GM18511 (cell line): ENCODE measurements at regions not wholly inside any gene's neighbourhood (a gene's known extent, or its start where the extent isn't known, plus 50 kb on each side); places are given as distances from the start of the nearest gene placed in this dataset.

Source experiments
- ATAC-seq: cut with Tn5 transposase; IDR thresholded peaks from one replicate; pipeline ENCODE4 v1.9.1; 2021; ENCODE audit warnings: mild to moderate bottlenecking, moderate library complexity; ENCODE audit not compliant: unreplicated experiment

DNA sequence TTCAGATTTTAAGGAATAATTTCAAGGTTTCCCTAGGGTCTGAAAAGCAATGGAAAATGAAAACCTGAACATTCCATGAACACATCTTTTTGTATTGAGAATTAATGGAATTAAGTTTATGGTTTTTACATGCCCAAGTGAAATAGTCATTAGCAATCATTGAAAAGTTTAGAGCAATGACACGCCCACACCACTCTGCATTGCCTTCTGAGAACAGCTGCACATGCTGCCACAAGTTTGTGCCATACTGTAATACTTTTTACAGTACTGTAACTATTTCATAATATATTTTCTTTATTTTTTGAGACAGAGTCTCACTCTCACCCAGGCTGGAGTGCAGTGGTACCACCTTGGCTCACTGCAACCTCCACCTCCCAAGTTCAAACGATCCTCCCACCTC lies 345.2 kb upstream of the PMFBP1 start:
- no peak for ATAC-seq

DNA sequence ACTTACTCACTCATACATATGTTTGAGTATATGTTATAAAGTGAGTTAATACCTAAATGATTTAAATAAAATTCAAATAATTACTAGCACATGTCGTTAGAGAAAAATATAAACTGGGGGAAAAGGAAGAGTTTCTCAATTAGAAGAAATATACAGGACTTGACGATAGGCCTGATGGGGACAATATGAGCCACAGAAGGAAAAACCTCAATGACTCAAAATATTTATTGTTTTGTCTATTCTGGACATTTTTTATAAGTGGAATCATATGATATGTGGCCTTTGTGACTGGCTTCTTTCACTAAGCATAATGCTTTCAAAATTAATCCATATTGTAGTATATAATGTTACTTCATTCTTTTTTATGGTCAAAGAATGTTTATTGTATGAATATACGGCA lies 339.2 kb upstream of the PMFBP1 start:
- no peak for ATAC-seq

DNA sequence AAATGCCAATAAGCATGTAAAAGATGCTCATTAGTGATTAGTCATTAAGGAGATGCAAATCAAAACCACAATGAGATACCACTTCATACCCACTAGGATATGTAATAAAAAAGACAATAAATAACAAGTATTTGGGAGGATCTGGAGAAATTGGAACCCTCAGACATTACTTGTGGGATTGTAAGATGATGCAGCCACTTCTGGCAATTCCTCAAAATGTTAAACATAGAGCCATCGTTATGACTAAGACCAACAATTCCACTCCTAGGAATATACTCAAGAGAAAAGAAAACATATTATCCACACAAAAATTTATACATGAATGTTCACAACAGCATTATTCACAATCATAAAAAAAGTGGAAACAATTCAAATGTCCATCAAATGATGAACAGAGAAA lies 336.2 kb upstream of the PMFBP1 start:
- no peak for ATAC-seq

DNA sequence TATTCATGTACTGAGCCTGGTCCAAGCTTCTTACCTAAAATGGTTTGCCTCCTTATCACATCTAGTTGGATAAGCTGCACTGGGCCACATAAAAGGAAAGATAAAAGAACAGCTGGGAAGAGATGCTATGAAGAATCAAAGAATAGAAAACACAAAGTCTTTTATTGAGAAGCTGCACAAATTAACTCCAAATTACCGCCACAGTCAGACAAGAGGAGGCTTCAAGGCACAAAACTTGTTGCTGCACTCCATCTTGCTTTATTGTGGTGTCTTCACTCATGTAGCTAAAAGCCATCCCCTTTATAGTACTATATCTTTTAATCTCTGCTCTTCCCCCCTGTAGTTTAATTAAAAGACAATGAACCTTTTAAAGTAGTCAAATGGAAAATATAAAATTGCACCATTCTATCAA lies 330.6 kb upstream of the PMFBP1 start:
- no peak for ATAC-seq

DNA sequence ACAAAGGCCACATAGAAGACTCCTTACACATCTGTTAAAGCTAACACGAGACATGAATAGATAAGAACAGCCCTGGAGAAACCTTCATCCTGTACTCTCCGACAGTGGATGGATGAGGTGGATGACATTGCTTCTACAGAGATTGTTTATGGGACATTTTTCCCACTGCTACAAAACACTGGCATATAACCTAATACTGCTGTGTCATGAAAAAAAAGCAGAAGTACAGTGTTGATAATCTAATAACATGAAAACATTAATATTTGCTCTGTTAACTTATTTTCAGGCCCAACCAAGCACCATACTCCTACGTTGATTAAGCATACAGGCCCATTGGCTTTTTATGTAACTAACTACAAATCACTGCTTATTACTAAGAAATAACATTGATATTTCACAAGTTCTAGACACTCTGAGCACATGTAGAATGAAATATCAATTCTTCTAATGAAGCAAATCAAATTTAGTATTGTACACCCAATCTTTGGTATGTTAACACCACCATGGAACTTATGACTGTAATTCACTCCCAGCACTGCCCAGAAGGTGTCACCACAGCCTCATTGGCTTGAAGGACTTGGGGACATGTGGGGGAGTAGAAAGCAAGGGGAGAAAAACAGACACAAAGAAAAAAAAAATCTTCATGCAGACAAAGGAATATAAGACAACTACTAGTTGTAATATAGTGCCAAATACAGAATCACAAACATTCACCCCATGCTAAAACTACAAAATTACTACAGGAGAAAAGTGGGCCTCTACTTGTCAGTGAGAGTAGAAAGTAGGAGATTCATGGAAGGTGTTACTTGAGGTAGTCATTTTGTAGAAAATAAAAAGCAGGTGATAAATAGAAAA lies 330.0 kb upstream of the PMFBP1 start:
- ATAC-seq = peak; percentile 63

DNA sequence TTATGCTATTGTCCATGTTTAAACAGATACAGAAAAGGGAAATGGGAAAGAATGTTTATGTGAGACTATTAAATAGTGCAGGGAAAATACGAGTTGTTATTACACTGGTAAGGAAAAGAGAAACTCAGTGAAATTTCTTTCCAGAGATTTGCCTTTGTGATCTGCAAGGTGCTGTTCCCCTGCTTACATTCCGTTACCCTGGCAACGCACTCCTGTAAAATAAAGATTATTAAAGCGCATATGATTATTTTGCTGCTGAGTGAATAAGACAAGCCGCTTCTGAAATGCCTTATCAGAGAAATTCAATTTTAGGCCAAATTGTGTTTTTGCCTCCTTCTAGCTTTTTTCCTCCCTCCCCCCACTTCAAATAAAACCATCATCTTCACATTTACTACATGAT lies 328.6 kb upstream of the PMFBP1 start:
- ATAC-seq = no peak

DNA sequence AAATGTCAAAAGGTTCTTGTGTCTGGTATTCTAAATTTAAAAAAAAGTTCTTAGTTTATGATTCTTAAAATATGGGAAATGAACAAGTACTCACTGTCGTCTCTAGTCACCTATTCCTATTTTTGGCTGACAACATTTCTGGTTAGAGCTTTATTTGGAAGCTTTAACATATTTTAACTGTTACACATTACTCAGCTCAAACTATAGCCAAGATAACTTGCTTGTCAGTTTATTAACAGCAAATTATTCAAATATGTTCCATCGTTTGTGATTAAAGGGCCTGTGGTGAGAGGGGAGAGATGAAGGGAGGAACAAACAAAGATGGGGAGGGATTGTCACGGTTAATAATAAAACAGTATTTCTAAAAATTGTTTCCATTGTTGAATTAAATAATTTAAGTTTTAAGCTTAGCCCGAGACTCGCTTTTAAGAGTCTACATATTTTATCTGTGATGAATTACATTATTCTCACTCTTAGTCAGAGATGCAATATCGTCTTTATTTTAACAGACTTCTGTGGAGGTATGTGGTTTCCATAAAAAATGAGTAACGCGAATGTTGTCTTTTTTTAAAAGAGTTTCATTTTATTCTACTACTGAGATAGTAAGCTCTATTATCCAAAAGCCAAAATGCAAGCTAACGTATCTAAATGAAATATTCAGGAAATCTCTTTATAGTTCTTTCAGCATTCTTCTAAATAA lies 321.9 kb upstream of the PMFBP1 start:
- no peak for ATAC-seq

DNA sequence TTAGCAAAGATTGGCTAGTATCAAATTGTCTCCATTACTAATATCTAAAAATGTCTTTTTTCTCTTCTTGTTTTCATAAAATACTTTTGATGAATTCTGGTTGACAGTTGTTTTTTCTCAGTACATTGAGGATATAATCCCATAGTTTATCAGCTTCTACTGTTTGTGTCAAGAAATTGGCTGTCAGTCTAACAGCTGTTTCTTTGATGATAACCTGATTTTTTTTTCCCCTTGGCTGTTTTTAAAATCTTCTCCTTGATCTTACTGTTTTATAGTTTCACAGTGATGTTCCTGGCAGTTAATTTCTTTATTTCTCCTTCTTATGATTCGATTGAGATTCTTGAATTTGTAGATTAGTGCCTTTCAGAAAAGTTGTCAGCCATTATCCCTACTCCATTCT lies 315.3 kb upstream of the PMFBP1 start:
- no peak for ATAC-seq

DNA sequence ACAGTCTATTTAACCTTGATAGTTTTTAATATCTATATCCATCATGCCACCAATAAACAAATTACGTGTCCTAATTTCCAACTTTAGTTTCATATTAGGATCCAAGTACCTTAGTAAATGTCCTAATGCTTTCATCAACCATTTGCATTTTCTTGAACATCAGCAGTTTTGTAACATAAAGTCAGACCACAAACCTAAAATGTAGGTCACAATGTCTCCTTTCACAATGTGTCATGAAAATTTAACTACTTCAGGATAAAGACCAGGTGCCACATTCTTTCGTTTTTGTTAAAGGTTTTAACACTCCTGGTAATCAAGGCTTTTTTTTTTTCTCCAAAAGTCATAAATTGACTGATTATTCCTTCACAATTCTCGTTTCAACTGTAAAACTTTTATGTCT lies 310.7 kb upstream of the PMFBP1 start:
- ATAC-seq = no peak

DNA sequence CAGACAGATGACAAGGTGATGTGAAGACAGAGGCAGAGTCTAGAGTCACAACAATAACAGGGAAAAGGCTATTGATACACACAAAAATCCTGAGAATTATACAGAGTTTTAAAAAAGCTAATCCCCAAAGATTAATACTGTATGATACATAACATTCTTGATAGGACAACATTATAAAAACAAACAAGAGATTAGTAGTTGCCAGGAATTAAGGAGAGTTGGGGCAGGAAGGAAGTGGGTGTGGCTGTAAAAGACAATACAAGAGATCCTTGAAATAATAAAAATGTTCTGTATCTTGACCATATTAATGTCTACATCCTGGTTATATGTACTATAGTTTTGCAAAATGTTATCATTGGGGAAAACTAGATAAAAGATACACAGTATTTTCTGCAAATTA lies 309.5 kb upstream of the PMFBP1 start:
- ATAC-seq = no peak

DNA sequence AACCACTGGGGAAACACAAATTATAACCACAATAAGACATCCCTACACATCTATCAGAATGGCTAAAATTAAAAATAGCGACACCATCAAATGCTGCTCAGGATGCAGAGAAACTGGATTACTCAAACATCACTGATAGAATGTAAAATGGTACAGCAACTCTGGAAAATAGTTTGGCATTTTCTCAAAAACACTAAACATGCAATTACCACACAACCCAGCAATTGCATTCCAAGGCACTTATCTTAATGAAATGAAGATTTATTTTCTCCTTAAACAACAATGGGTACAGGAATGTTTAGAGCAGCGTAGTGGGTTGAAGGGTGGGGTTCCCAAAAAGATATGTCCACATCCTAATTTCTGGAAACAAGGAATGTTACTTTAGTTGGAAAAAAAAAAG lies 309.0 kb upstream of the PMFBP1 start:
- no peak for ATAC-seq

DNA sequence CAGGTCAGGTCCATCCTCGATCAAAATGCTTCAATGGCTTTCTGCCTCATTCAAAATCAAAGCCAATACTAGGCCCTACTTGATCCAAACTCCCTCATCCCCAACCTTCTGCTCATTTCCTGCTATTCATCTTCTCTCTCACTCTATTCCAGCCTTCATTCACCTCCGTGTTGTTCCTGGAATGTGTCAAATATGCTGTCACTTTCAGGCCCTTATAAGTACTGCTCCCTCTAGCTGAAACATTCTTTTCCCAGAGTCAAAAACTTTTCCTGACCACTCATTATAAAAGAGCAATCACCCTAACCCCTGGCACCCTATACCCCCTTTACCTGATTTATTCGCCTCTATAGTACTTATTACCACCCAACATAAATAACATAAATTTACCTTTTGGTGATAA lies 303.7 kb upstream of the PMFBP1 start:
- no peak for ATAC-seq

DNA sequence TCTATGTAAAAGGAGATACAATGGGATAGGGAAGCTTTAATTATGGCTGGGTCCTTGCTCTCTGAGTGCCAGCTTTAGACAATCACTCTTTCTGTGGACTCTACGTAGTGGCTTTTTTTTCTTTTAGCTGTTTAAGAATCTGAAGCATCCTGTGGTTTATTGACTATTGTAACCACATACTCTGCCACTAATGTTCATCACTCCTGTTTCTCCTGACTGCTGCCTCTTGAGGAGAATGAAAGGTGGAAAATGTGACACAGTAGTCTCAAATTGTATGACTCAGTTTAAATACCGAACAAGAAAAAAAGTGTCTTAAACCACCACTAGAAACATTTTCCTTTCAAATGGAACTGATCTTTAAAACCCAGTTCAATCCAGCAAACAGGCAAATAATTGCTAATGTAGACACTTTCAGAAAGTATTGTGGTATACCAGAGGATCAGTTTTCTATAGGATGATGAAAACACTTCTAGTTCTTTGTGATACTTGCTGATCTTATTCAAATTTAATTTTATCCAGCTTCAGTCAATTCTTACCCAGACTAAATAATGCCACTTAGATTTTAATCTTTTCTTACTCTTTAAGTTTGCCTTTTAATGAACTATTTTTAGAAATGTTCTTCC lies 302.7 kb upstream of the PMFBP1 start:
- no peak for ATAC-seq

DNA sequence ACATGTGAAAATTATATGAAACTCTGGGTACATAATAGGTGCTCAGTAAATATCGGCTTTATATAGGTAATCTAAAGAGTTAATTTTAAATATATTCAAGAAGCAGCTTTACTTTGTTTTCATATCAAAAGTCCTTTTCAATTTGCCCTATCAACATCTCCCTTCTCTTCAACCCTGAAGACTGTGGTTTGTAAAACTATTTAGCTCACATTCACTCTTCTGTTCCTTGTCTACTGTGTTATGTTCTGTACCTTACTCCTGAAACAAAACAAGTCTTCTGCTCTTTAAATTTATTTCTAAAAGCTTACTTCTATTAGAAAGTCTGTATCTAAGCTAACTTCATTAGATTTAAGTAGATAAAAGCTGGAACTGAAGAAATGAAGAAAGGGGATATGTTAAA lies 301.7 kb upstream of the PMFBP1 start:
- ATAC-seq = no peak

DNA sequence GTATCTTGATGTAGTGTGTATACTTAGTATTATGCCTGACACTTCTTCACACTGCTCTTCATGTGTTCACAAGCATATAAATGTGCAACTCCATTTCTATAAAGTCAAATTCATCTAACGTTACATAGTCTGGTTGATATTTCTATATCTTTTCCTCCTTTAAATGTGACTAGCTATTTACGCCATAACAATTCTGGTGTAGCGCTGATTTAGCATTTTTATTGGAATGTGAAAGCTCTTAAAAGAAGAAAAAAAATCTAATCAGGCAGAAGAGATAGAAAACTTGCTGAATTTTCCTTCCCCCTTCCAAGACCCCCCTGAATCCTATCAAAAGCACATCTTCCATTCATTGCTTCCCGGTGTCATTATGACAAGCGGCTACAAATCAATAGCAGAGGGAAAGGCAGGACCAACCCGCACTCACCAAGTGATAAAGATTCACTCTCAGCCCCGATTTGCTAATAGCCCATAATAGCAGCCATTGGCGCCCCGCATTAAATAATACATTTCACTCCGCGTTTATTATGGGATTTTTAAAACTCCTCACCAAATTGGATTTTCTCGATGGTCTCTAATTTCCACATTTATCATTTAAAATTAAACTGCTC lies 299.5 kb upstream of the PMFBP1 start:
- ATAC-seq = no peak

DNA sequence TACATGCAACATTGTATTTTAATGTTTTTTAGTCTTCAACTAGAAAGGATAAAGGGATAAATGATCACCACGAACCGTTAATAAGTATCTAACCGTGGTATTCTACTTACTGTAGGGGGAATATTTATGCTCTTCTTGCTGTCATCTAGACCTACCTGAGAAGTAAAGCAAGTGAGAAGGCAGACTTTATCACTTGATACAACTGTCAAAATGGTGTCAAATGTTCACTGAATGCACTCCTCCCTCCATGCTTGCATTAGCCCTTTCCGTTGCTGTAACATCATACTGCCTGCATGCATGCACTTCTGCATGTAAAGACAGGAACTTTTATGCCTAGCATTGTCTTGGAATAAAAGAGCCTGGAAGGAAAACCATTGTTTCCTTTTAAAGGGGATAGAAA lies 298.6 kb upstream of the PMFBP1 start:
- no peak for ATAC-seq

DNA sequence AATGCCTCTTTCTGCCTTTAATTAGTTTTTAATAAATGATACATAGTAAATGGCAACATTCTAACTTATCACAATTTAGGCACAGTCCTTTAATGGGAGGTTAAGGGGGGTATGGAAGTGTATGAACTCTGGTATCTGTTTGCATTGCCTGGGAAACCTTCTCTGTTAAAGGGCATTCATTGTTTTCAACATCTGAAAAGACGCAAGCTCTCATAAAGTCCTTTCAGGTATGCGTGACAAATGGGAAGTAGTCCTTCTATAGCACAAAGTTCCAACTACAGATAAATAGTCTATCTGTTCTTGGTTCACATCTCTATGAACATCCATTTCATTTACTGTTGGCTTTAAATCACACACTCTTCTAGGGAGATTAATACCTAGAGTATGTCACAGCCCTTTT lies 298.0 kb upstream of the PMFBP1 start:
- no peak for ATAC-seq

DNA sequence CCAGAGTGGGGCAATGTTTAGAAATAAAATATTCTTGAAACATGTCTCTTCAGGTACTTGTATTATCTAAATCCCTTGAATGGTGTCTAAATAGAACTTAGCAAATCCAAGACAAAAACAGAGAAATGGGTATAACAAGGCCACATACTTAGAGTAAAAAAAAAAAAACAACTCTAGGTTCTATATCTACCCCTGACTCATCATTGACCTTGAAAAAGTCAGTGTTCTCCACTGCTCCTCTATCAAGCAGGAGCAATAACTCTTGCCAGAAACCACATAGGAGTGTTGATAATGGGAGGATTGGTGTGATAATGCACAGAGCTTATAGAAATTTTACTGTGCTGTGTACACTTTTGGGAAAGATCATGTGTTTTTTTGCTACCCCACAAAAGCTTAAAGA lies 296.6 kb upstream of the PMFBP1 start:
- no peak for ATAC-seq

DNA sequence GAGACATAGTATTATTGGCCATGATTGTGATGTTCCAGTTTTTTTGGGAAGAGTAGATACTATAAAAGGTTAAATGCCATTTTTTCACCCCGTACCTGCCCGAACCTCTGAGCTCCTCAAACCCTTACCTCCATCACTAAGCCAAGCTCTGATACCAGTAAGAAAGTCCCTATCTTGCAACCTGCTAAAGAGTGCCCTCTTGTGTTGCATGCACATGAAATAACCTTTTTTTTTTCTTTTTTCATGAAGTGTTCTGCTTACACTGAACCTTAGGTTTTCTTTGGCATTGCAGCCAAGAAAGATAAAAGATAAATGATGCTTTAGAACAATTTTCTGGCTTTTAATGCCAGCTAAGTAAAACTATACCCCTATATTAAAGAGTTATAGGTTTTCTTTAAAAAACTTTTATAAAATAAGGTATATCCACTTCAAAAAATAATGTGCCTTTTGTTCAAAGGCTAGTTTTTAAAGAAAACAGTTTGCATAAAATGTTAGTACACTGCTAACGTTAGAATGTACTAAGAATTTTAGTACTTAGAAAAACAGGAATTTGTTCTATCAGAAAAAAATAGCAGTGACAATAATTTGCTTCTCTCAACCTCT lies 295.3 kb upstream of the PMFBP1 start:
- ATAC-seq = no peak

DNA sequence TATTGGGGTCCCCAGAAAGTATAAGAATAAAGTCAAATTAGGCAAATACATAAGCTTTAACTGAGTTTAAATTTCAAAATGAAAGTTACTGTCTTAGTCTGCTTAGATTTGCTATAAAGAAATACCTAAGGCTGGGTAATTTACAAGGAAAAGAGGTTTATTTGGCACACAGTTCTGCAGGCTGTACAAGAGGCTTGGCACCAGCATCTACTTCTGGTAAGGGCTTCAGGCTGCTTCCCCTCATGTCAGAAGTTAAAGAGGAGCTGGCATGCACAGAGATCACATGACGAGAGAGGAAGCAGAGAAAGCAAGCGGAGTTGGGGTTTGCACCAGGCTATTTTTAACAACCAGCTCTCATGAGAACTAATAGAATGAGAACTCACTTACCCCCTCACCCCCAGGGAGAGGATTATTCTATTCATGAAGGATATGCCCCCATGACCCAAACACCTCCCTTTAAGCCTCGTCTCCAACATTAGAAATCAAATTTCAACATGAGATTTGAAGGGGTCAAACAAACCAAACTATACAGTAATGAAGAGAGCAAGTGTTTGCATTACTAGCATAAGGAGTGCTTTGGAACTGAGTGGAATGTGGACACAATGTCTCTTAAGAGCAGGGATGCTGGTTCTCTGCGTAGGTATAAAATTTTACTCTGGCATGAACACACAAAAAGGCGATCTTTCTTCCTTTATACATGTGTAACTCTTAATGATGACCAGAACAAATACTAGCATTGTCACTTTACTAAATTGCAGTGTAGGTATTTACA lies 292.8 kb upstream of the PMFBP1 start:
- ATAC-seq = no peak

DNA sequence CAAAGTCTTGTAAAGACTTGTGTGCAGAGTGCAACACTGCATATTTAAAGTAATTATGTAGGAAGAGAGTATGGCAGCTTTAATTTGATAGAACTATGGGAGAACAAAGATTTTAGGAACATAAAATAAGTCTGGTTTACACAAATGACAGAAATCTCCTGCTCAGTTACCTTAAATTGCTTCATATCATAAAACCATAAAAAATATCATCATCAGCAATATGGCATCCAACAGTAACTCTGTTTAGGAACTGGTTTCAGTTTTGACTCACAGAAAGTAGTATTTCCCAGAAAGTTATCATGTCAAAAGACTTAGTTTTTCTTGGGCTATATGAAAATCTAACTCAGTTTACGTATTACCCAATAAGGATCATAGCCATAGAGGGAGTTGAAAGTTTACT lies 292.1 kb upstream of the PMFBP1 start:
- ATAC-seq = no peak
